HG02763 (cell line): ENCODE measurements at regions not wholly inside any gene's neighbourhood (a gene's known extent, or its start where the extent isn't known, plus 50 kb on each side); places are given as distances from the start of the nearest gene placed in this dataset.
"Not testable (repeated sequence)": the region's sequence is repeated elsewhere in the genome, so short reads cannot be mapped to it uniquely, and the experiment has no call there.

Source experiments
- ATAC-seq: cut with Tn5 transposase; IDR thresholded peaks from one replicate; pipeline ENCODE4 v1.9.1; 2021; ENCODE audit warnings: mild to moderate bottlenecking, moderate library complexity; ENCODE audit not compliant: unreplicated experiment

GRCh38 chr15:53038655-53038941 is 248.5 kb upstream of the ONECUT1 start:
- ATAC-seq = no peak

DNA sequence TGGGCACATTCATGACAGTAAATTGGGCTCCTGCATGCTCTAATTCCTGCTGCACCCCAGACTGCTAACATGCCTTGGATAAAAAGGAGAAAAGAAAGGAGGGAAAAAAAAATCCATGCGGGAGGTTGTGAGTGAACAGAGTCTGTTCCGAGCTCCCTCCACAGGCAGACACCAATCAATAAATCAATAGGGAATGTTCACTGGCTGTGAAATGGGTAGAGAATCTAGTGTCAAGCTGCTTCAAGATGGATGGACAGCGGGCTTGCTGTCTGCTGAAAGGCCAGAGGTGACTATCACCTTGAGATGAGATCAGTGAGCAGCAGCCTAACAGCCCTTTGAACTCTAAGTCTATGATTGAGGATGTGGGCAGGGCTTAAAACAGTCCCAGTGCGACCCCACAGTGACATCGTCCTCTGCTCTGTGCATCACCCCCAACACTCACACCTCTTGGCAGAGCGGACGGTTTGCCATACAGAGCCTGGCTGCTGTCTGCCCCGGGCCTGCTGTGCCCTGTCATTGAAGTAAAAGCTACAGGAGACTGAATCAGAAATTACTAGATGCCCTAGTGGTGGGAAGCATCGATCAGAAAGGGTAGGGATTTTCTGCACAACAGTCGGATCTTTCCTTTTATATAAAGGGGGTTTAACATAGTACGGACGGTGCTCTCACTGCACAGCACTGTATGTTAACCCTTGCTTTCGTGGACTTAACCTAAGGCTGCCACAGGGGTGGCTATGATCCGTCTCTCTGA is 247.9 kb upstream of the ONECUT1 start:
- no peak for ATAC-seq

- ATAC-seq = no peak
Observed at GRCh38 chr15:53036641-53037040, 246.5 kb upstream of the ONECUT1 start.

GRCh38 chr15:53034767-53035245 is 244.7 kb upstream of the ONECUT1 start:
- ATAC-seq = no peak

GRCh38 chr15:53033709-53034108 is 243.6 kb upstream of the ONECUT1 start:
- no peak for ATAC-seq

DNA sequence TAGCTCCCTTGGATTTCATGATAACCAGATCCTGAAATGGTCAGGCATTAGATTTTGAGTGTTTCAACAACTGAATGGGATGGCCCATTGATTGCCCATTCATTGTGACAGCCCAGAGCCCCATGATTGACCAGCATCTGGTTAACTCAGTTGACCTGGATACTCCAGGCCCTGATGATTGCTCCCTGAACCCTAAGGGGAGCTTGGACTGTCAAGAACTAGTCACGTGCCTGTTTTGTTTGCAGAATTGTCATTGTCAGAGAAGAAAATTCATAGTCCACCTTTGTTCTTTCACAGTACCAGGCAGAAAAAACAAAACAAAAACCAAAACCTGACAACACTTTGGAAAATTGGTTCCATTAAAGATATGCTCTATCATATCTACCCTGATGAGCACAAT is 241.3 kb upstream of the ONECUT1 start:
- no peak for ATAC-seq

DNA sequence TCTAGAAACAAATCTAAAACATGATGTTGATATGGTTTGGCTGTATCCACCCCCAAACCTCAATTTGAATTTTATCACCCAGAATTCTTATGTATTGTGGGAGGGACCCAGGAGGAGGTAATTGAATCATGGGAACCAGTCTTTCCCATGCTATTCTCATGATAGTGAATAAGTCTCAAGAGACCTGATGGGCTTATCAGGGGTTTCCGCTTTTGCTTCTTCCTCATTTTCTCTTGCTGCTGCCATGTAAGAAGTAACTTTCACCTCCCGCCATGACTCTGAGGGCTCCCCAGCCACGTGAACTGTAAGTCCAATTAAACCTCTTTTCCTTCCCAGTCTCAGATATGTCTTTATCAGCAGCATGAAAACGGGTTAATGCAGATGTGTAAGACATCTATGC is 232.7 kb upstream of the ONECUT1 start:
- no peak for ATAC-seq

- no peak for ATAC-seq
Observed at GRCh38 chr15:53013329-53013728, 223.2 kb upstream of the ONECUT1 start.

DNA sequence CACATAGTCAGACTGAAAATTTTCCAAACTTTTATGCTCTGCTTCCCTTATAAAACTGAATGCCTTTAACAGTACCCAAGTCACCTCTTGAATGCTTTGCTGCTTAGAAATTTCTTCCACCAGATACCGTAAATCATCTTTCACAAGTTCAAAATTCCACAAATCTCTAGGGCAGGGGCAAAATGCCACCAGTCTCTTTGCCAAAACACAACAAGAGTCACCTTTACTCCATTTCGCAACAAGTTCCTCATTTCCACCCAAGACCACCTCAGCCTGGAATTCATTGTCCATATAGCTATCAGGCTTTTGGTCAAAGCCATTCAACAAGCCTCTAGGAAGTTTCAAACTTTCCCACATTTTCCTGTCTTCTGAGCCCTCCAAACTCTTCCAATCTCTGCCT is 221.6 kb upstream of the ONECUT1 start:
- ATAC-seq = not testable (repeated sequence)

DNA sequence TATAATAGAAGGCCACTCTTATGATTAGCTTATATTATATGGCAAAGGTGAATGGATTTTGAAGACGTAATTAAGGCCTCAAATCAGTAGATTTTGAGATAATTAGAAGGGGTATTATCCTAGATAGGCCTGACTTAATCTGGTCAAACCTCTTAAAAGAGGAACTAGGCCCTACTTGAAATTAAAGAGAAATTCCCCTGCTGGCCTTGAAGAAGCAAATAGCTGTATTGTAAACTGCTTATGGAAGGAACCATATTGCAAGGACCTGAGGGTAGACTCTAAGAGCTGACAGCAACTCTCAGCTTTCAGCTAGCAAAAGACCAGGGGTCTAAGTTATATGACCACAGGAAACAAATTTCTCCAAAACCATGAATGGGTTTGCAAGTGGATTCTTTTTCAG is 219.0 kb upstream of the ONECUT1 start:
- no peak for ATAC-seq

DNA sequence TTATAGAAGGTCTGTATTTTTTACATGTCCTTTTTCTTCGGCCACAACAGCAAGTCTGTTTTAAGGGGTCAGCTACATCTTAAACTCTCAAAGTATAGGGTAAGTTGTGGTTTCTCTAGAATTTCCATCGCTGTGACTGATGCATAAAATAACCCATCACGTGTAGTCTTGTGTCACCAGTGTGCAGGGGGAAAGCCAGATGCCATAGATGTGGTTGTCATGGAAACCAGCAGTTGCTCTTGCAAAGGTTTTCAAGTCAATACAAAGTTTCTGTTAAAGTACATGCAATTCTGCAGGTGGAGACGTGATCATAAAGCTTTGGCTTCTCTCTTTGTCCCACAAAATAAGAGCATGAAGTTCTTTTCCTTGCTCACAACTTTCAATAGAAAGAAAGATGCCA is 210.3 kb upstream of the ONECUT1 start:
- no peak for ATAC-seq

GRCh38 chr15:52997123-52997522 is 207.0 kb upstream of the ONECUT1 start:
- ATAC-seq = no peak

DNA sequence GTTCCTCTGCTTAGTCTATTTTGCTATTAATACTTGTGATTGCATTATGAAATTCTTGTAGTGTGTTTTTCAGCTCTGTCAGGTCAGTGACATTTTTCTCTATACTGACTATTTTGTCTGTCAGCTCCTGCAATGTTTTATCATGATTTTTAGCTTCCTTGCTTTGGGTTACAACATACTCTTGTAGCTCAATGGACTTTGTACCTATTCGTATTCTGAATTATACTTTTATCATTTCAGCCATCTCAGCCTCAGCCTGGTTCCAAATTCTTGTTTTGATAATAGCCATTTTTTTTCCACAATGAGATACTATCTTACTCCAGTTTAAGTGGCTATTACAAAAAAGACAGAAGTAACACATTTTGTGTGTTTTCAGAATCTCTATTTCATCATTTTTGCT is 204.2 kb upstream of the ONECUT1 start:
- ATAC-seq = no peak

DNA sequence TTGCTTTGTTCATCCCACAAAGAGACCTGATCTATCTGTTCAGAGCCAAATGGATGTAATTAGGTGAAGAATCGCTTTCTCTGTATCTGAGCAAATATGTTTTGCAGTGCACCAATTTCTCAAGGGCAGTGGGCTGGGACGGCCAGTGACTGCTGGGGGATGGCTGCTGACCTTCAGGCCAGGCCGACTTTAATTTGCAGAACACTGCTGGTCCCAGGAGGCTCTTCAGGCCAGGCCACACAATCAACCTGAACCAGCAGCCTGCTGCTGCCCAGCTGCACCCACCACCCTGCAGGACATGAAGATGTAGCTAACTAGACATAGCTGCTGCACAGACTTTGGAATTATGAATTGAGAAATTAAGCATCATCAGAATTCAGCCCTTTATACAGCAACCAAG is 194.4 kb upstream of the ONECUT1 start:
- no peak for ATAC-seq

- no peak for ATAC-seq
Observed at GRCh38 chr15:52980446-52980845, 190.3 kb upstream of the ONECUT1 start.

DNA sequence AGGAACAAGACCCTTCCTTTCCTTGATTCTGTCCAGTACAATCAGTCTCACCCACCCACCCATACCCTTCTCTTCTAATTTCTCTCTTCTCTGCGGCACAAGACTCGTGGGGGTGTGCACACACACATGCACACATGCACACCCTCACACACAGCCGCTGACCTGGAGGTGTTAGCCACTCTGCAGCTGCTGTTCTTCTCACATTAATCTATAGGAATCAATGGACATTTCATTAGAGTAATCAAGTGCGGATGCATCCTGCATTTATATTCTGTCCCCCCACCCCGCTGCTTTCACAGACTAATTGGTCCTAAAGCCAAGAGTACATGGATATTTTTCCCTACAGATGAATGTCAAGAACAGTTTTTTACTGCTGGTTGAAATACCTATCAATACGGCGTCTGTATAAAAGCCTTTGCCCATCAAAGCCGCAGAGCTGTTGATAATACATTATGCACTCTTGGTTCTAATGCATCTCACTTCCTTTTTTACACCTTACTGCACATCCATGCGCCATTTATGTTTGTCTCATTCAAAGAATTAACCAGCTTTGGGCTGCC is 186.5 kb upstream of the ONECUT1 start:
- no peak for ATAC-seq

GRCh38 chr15:52975941-52976449 is 185.9 kb upstream of the ONECUT1 start:
- ATAC-seq = no peak

DNA sequence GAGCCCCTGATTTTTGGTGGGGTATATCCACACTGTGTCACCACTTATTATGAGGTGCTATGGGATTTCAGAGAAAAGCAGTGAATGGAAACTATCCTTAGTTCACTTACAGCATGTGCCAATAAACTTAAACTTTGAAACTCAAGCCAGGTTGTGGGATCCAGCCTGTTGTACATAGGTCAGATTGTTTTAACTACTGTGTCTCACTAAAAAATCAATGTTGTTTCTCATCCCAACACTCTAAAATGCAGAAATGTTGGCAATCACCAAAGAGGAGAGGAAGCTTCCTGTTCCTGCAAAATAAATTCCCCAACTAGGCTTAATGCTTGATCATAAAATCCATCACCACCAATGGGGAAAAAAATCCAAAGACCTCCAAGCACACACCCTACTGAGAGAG is 173.7 kb upstream of the ONECUT1 start:
- no peak for ATAC-seq

- ATAC-seq = no peak
Observed at GRCh38 chr15:52960283-52960682, 170.1 kb upstream of the ONECUT1 start.

GRCh38 chr15:52943746-52944145 is 153.6 kb upstream of the ONECUT1 start:
- ATAC-seq = no peak

- no peak for ATAC-seq
Observed at GRCh38 chr15:52936489-52936888, 146.4 kb upstream of the ONECUT1 start.

GRCh38 chr15:52925130-52925529 is 135.0 kb upstream of the ONECUT1 start:
- no peak for ATAC-seq

DNA sequence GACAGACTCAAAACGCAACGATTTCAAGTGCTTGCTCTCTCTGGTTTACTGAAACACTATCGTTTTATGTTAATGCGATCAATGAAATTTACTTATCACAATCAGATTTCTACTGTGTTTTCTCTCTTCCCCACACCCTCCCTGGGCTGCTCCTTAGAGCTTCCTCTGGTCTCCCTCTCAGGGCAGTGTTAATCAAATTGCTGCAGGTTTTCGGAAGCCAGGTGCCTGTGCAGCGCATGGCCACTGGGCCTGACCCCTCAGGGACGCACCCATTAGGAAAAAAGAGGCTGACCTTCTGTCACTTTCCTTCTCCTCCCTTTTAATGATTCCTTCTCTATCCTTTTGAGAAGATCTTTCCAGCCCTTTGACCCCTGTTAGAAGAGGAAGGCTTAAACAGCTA is 134.5 kb upstream of the ONECUT1 start:
- no peak for ATAC-seq
